Smooth muscle cell (in vitro differentiated cells): ENCODE measurements at regions not wholly inside any gene's neighbourhood (a gene's known extent, or its start where the extent isn't known, plus 50 kb on each side); places are given as distances from the start of the nearest gene placed in this dataset.

Experiments used
- DNase-seq: peaks from one replicate; lab custom pipeline; 2025; ENCODE audit not compliant: unreplicated experiment; lab: John Stamatoyannopoulos, UW
- H2AFZ ChIP-seq: fragments of 200-600 bp; sonication (generic); 2 replicates; pipeline ENCODE4 v1.6.0; 2016; ENCODE audit warnings: antibody characterized with exemption, low read depth, mild to moderate bottlenecking
- H3F3A ChIP-seq: fragments of 200-600 bp; sonication (generic); 2 replicates; pipeline ENCODE4 v1.6.0; 2017; ENCODE audit warnings: antibody characterized with exemption, low read depth
- H3K27ac ChIP-seq: fragments of 200-600 bp; sonication (generic); 2 replicates; pipeline ENCODE4 v1.5.1; 2016; ENCODE audit warnings: low read depth, mild to moderate bottlenecking
- H3K27me3 ChIP-seq: fragments of 200-600 bp; sonication (generic); 2 replicates; pipeline ENCODE4 v1.6.1; 2016; ENCODE audit warnings: low read depth, mild to moderate bottlenecking
- H3K36me3 ChIP-seq: fragments of 200-600 bp; sonication (generic); 2 replicates; pipeline ENCODE4 v1.5.1; 2016; ENCODE audit warnings: low read depth
- H3K4me1 ChIP-seq: fragments of 200-600 bp; sonication (generic); 2 replicates; pipeline ENCODE4 v1.5.1; 2016; ENCODE audit warnings: low read depth
- H3K4me2 ChIP-seq: fragments of 200-600 bp; sonication (generic); 2 replicates; pipeline ENCODE4 v1.6.0; 2016; ENCODE audit warnings: mild to moderate bottlenecking
- H3K4me3 ChIP-seq: fragments of 200-600 bp; sonication (generic); 2 replicates; pipeline ENCODE4 v1.5.1; 2016; ENCODE audit warnings: mild to moderate bottlenecking
- H3K79me2 ChIP-seq: fragments of 200-600 bp; sonication (generic); 2 replicates; pipeline ENCODE4 v1.6.0; 2016; ENCODE audit warnings: low read depth, mild to moderate bottlenecking
- H3K9ac ChIP-seq: fragments of 200-600 bp; sonication (generic); 2 replicates; pipeline ENCODE4 v1.6.0; 2016; ENCODE audit warnings: low read depth
- H3K9me3 ChIP-seq: fragments of 200-600 bp; sonication (generic); replicated peaks from 2 replicates; pipeline ENCODE4 v1.5.1; 2016; ENCODE audit warnings: low read depth
- H4K20me1 ChIP-seq: fragments of 200-600 bp; sonication (generic); 2 replicates; pipeline ENCODE4 v1.6.0; 2016; ENCODE audit warnings: low read depth
- CTCF ChIP-seq: fragments of 200-600 bp; sonication (generic); IDR thresholded peaks from 2 replicates; pipeline ENCODE4 v1.5.1; 2017; ENCODE audit warnings: borderline replicate concordance, mild to moderate bottlenecking, antibody characterized with exemption; ENCODE audit not compliant: insufficient read depth, poor library complexity, severe bottlenecking
- WGBS: methylation state at CpG from one replicate; pipeline ENCODE4 v1.1.7; 2016; ENCODE audit warnings: low lambda C conversion rate; 5-methylcytosine and 5-hydroxymethylcytosine counted together

GRCh38 chr10:105466521-105466920 lies 825.4 kb downstream of the SORCS3 start:
- Histone ChIP-seq H3K79me2 (no peaks in the 10 kb centered on the region), H3K4me1 (no peaks in the 10 kb centered on the region), H3K27ac (no peak overlapping the region), H2AFZ (no peak overlapping the region), H3K4me2 (no peak overlapping the region), H3K36me3 (no peaks in the 10 kb centered on the region), H3K9ac (no peak overlapping the region), H4K20me1 (no peaks in the 10 kb centered on the region), H3K27me3 (no peaks in the 10 kb centered on the region), H3K9me3 (no peaks in the 10 kb centered on the region), H3K4me3 (no peak overlapping the region), H3F3A (no peaks in the 10 kb centered on the region)
- WGBS, result 94% methylated on average over 1 of the region's 1 CpG
- DNase-seq, result no peak
- no peak for TF ChIP-seq CTCF

GRCh38 chr10:105434970-105435369 lies 793.9 kb downstream of the SORCS3 start:
- Histone ChIP-seq H3K4me2 (no peak overlapping the region), H3K9me3 (no peaks in the 10 kb centered on the region), H3K4me1 (no peaks in the 10 kb centered on the region), H2AFZ (no peak overlapping the region), H3K36me3 (no peaks in the 10 kb centered on the region), H3K9ac (no peak overlapping the region), H3K27ac (no peak overlapping the region), H3K79me2 (no peaks in the 10 kb centered on the region), H3K4me3 (no peak overlapping the region), H4K20me1 (no peaks in the 10 kb centered on the region), H3F3A (no peaks in the 10 kb centered on the region), H3K27me3 (no peaks in the 10 kb centered on the region)
- no peak for DNase-seq
- no peak for TF ChIP-seq CTCF
- WGBS, result 67% methylated on average over 1 of the region's 1 CpG

GRCh38 chr10:105413997-105414396 lies 772.9 kb downstream of the SORCS3 start:
- H2AFZ ChIP-seq, result no peak overlapping the region
- H3K4me1 ChIP-seq, result no peaks in the 10 kb centered on the region
- no peaks in the 10 kb centered on the region for H3K9me3 ChIP-seq
- no peaks in the 10 kb centered on the region for H3K79me2 ChIP-seq
- H4K20me1 ChIP-seq, result no peaks in the 10 kb centered on the region
- WGBS, result 83% methylated on average over 4 of the region's 4 CpGs
- DNase-seq, result no peak
- H3K27ac ChIP-seq, result no peak overlapping the region
- H3K36me3 ChIP-seq, result no peaks in the 10 kb centered on the region
- H3K9ac ChIP-seq, result no peak overlapping the region
- H3K27me3 ChIP-seq, result no peaks in the 10 kb centered on the region
- H3F3A ChIP-seq, result no peaks in the 10 kb centered on the region
- TF ChIP-seq CTCF, result no peak
- H3K4me2 ChIP-seq, result no peak overlapping the region
- H3K4me3 ChIP-seq, result no peak overlapping the region

GRCh38 chr10:105409370-105409769 lies 768.3 kb downstream of the SORCS3 start:
- H3K27ac ChIP-seq, result no peak overlapping the region
- no peak overlapping the region for H3K4me2 ChIP-seq
- no peaks in the 10 kb centered on the region for H3K9me3 ChIP-seq
- H3K79me2 ChIP-seq, result no peaks in the 10 kb centered on the region
- no peaks in the 10 kb centered on the region for H3K4me1 ChIP-seq
- H3F3A ChIP-seq, result no peaks in the 10 kb centered on the region
- no peak overlapping the region for H3K9ac ChIP-seq
- no peak for TF ChIP-seq CTCF
- no peak overlapping the region for H2AFZ ChIP-seq
- H4K20me1 ChIP-seq, result no peaks in the 10 kb centered on the region
- WGBS, result 43% methylated on average over 1 of the region's 1 CpG
- no peaks in the 10 kb centered on the region for H3K36me3 ChIP-seq
- no peaks in the 10 kb centered on the region for H3K27me3 ChIP-seq
- no peak for DNase-seq
- H3K4me3 ChIP-seq, result no peak overlapping the region
